GM12878 (cell line): ENCODE measurements at regions not wholly inside any gene's neighbourhood (a gene's known extent, or its start where the extent isn't known, plus 50 kb on each side); places are given as distances from the start of the nearest gene placed in this dataset.

Experiments
- ATAC-seq: fragments of 200-7000 bp; cut with Tn5 transposase; 3 replicates; pipeline ENCODE4 v1.9.1; 2020; ENCODE audit warnings: mild to moderate bottlenecking, moderate library complexity
- BruUV-seq: library from RNA; stranded (reverse); fragments of 400-500 nt; replicated peaks from 2 replicates; lab custom pipeline; 2021; lab: Mats Ljungman, UMichigan
- CTCF ChIA-PET: fragments of 300-600 bp; sonication (Branson Sonifier 250); formaldehyde crosslinking; extraction: SDS; loops from one replicate; lab custom pipeline; 2021; ENCODE audit warnings: inconsistent platforms; lab: Yijun Ruan, JAX
- POLR2A ChIA-PET: fragments of 350-600 bp; formaldehyde crosslinking; extraction: SDS; loops from one replicate; lab custom pipeline; 2021; ENCODE audit warnings: inconsistent platforms; lab: Charles Lee
- RAD21 ChIA-PET: fragments of 300-600 bp; sonication (Branson Sonifier 250); formaldehyde crosslinking; loops from one replicate; lab custom pipeline; 2023; ENCODE audit warnings: antibody characterized with exemption; ENCODE audit not compliant: unreplicated experiment; lab: Charles Lee
- SMC1A ChIA-PET: fragments of 300-600 bp; sonication (Branson Sonifier 250); formaldehyde crosslinking; loops from one replicate; lab custom pipeline; 2023; ENCODE audit not compliant: unreplicated experiment, uncharacterized antibody; lab: Charles Lee
- DNase-seq: peaks from one replicate; pipeline ENCODE4 v3.0.0-alpha.2; 2011; ENCODE audit warnings: low read depth, low spot score
- FAIRE-seq: peaks from 3 replicates; lab custom pipeline; 2011; peaks lifted over from hg19 to GRCh38; lab: Jason Lieb, UNC
- H2AFZ ChIP-seq: 2 replicates; pipeline ENCODE4 v1.6.0; 2011; ENCODE audit warnings: low read depth, low read length, control low read depth; ENCODE audit not compliant: control insufficient read depth
- H3K27ac ChIP-seq: 2 replicates; pipeline ENCODE4 v1.5.1; 2011; ENCODE audit warnings: control low read depth; ENCODE audit not compliant: control insufficient read depth, insufficient read depth
- H3K27me3 ChIP-seq, 2 experiments: replicated peaks in 1 of 2; 2 replicates each; pipeline versions ENCODE4 v1.6.0 to v1.6.1; 2011; ENCODE audit warnings: low read length in 1 of 2; ENCODE audit not compliant: control insufficient read depth in 2 of 2, insufficient read depth in 2 of 2
- H3K36me3 ChIP-seq, 2 experiments: 2 replicates each; pipeline ENCODE4 v1.5.1; 2011; ENCODE audit warnings: low read length in 1 of 2; ENCODE audit not compliant: control insufficient read depth in 2 of 2, insufficient read depth in 2 of 2
- H3K4me1 ChIP-seq: 2 replicates; pipeline ENCODE4 v1.6.1; 2011; ENCODE audit warnings: mild to moderate bottlenecking, low read length, moderate library complexity, mixed read lengths; ENCODE audit not compliant: control insufficient read depth, insufficient read depth
- H3K4me2 ChIP-seq: 2 replicates; pipeline ENCODE4 v1.6.0; 2011; ENCODE audit warnings: control low read depth; ENCODE audit not compliant: control insufficient read depth, insufficient read depth
- H3K4me3 ChIP-seq: fragments of 200-600 bp; sonication (generic); 2 replicates; pipeline ENCODE4 v1.5.1; 2016
- H3K79me2 ChIP-seq: 2 replicates; pipeline ENCODE4 v1.6.0; 2011; ENCODE audit warnings: low read length; ENCODE audit not compliant: control insufficient read depth, insufficient read depth
- H3K9ac ChIP-seq: 2 replicates; pipeline ENCODE4 v1.8.0; 2011; ENCODE audit warnings: low read length, control low read depth, mixed read lengths; ENCODE audit not compliant: control insufficient read depth, insufficient read depth
- H3K9me3 ChIP-seq: replicated peaks from 3 replicates; pipeline ENCODE4 v1.5.1; 2011; ENCODE audit warnings: mild to moderate bottlenecking, low read length; ENCODE audit not compliant: control insufficient read depth, insufficient read depth
- H4K20me1 ChIP-seq: 2 replicates; pipeline ENCODE4 v1.6.0; 2011; ENCODE audit not compliant: control insufficient read depth, insufficient read depth
- BCL11A ChIP-seq: IDR thresholded peaks from 2 replicates; pipeline ENCODE4 v1.6.1; 2011; ENCODE audit warnings: low read depth, low read length
- HCFC1 ChIP-seq: fragments of 150-350 bp; IDR thresholded peaks from 2 replicates; pipeline ENCODE4 v1.6.1; 2014; ENCODE audit warnings: low read length
- IKZF2 ChIP-seq, 2 experiments: fragments of 450-650 bp; IDR thresholded peaks; 2 replicates each; pipeline ENCODE4 v1.6.1; 2017; ENCODE audit warnings: mild to moderate bottlenecking in 2 of 2, moderate library complexity in 2 of 2
- KDM1A ChIP-seq: fragments of 200-600 bp; sonication (generic); IDR thresholded peaks from 2 replicates; pipeline ENCODE4 v1.6.1; 2016; ENCODE audit warnings: borderline replicate concordance
- MEF2B ChIP-seq: fragments of 450-650 bp; IDR thresholded peaks from 2 replicates; pipeline ENCODE4 v1.6.1; 2018; ENCODE audit warnings: mild to moderate bottlenecking, moderate library complexity; ENCODE audit not compliant: partially characterized antibody, poor library complexity, severe bottlenecking
- NR2C1 ChIP-seq: fragments of 450-650 bp; IDR thresholded peaks from 2 replicates; pipeline ENCODE4 v1.6.1; 2017; ENCODE audit warnings: antibody characterized with exemption, mild to moderate bottlenecking, moderate library complexity
- RAD51 ChIP-seq: fragments of 450-650 bp; IDR thresholded peaks from 2 replicates; pipeline ENCODE4 v1.6.1; 2016; ENCODE audit warnings: moderate library complexity, mild to moderate bottlenecking, inconsistent platforms
- RB1 ChIP-seq: fragments of 450-650 bp; formaldehyde crosslinking; IDR thresholded peaks from 2 replicates; pipeline ENCODE4 v1.6.1; 2017; ENCODE audit warnings: mild to moderate bottlenecking, borderline replicate concordance
- SREBF1 ChIP-seq: IDR thresholded peaks from 2 replicates; pipeline ENCODE4 v1.6.1; 2012; ENCODE audit warnings: mild to moderate bottlenecking, low read length
- STAT1 ChIP-seq: fragments of 450-650 bp; conservative IDR thresholded peaks from 2 replicates; pipeline ENCODE4 v1.6.1; 2014; ENCODE audit warnings: antibody characterized with exemption, mild to moderate bottlenecking
- SUPT20H ChIP-seq: IDR thresholded peaks from 2 replicates; pipeline ENCODE4 v1.6.1; 2011; ENCODE audit warnings: low read depth, mild to moderate bottlenecking, low read length, moderate library complexity, borderline replicate concordance; ENCODE audit not compliant: control insufficient read depth
- USF1 ChIP-seq: IDR thresholded peaks from 2 replicates; pipeline ENCODE4 v1.6.1; 2011; ENCODE audit warnings: borderline replicate concordance, low read depth, mild to moderate bottlenecking, moderate library complexity, mixed read lengths, low read length; ENCODE audit not compliant: insufficient read depth; ENCODE audit errors: extremely low read length
- WRNIP1 ChIP-seq: IDR thresholded peaks from 2 replicates; pipeline ENCODE4 v1.6.1; 2011; ENCODE audit warnings: low read depth, low read length, improper control_type of control experiment, borderline replicate concordance
- YY1 ChIP-seq: IDR thresholded peaks from 2 replicates; pipeline ENCODE4 v1.6.1; 2011; ENCODE audit warnings: low read depth, mild to moderate bottlenecking, low read length
- ZBTB40 ChIP-seq: fragments of 450-650 bp; IDR thresholded peaks from 2 replicates; pipeline ENCODE4 v1.6.1; 2016; ENCODE audit warnings: mild to moderate bottlenecking, moderate library complexity, borderline replicate concordance
- ZNF384 ChIP-seq: IDR thresholded peaks from 2 replicates; pipeline ENCODE4 v1.6.1; 2012; ENCODE audit warnings: low read depth, mild to moderate bottlenecking, low read length, improper control_type of control experiment, borderline replicate concordance
- WGBS: methylation state at CpG from one replicate; pipeline ENCODE4 v1.1.6; 2016; ENCODE audit warnings: low lambda C conversion rate; ENCODE audit not compliant: insufficient replicate concordance, insufficient coverage; ENCODE audit errors: missing lambda C conversion rate; 5-methylcytosine and 5-hydroxymethylcytosine counted together
- in situ Hi-C: fragments of 300-500 bp; cut with MboI; formaldehyde crosslinking; loops from 9 replicates; pipeline ENCODE4 v1.14.3; 2018; ENCODE audit warnings: mixed read lengths
- intact Hi-C: fragments of 100-400 bp; cut with micrococcal nuclease; formaldehyde crosslinking; loops from one replicate; pipeline ENCODE4 v1.14.2; 2022; ENCODE audit not compliant: unreplicated experiment
- TF ChIP-seq, protein P1 (sequence below): IDR thresholded peaks from 2 replicates; pipeline ENCODE4 v1.6.1; 2012; ENCODE audit warnings: low read depth, low read length, improper control_type of control experiment
- TF ChIP-seq, protein P2 (sequence below): fragments of 450-650 bp; IDR thresholded peaks from 2 replicates; pipeline ENCODE4 v1.6.1; 2016; ENCODE audit warnings: mild to moderate bottlenecking

GRCh38 chr6:164640956-164641355 lies 668.4 kb downstream of the C6orf118 start:
- Histone ChIP-seq H3K9me3 (no peaks in the 10 kb centered on the region), H3K9ac (no peak overlapping the region), H2AFZ (no peak overlapping the region), H3K36me3 (no peaks in the 10 kb centered on the region), H3K4me1 (no peaks in the 10 kb centered on the region), H3K27ac (no peak overlapping the region), H3K27me3 (no peaks in the 10 kb centered on the region), H3K4me3 (no peak overlapping the region), H4K20me1 (no peaks in the 10 kb centered on the region), H3K4me2 (no peak overlapping the region), H3K79me2 (no peaks in the 10 kb centered on the region)
- WGBS, result 0% methylated on average over 4 of the region's 4 CpGs
- POLR2A ChIA-PET, result no interaction called here
- no peak for DNase-seq
- intact Hi-C loops (no loop called here), in situ Hi-C loops (no loop called here)
- ATAC-seq, result peak; percentile 65
- SMC1A ChIA-PET, result no interaction called here
- no TSS peak for BruUV-seq
- CTCF ChIA-PET, result no interaction called here
- RAD21 ChIA-PET, result no interaction called here
- FAIRE-seq, result no peak
- TF ChIP-seq IKZF2 (IDR thresholded peaks at IDR 0.05) (no peak), BCL11A (no peak), NR2C1 (no peak), KDM1A (no peak), USF1 (no peak), ZBTB40 (no peak), HCFC1 (no peak), MEF2B (no peak), WRNIP1 (no peak), RAD51 (no peak), SREBF1 (no peak), RB1 (no peak), STAT1 (no peak), YY1 (no peak), SUPT20H (no peak), ZNF384 (no peak)
- TF ChIP-seq, protein P1, sequence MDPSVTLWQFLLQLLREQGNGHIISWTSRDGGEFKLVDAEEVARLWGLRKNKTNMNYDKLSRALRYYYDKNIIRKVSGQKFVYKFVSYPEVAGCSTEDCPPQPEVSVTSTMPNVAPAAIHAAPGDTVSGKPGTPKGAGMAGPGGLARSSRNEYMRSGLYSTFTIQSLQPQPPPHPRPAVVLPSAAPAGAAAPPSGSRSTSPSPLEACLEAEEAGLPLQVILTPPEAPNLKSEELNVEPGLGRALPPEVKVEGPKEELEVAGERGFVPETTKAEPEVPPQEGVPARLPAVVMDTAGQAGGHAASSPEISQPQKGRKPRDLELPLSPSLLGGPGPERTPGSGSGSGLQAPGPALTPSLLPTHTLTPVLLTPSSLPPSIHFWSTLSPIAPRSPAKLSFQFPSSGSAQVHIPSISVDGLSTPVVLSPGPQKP, result no peak
- TF ChIP-seq, protein P2, sequence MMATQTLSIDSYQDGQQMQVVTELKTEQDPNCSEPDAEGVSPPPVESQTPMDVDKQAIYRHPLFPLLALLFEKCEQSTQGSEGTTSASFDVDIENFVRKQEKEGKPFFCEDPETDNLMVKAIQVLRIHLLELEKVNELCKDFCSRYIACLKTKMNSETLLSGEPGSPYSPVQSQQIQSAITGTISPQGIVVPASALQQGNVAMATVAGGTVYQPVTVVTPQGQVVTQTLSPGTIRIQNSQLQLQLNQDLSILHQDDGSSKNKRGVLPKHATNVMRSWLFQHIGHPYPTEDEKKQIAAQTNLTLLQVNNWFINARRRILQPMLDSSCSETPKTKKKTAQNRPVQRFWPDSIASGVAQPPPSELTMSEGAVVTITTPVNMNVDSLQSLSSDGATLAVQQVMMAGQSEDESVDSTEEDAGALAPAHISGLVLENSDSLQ, result no peak
